DMS 273 treated with DMSO at 0.1 percent for 48 hours (cell line): ENCODE measurements at regions not wholly inside any gene's neighbourhood (a gene's known extent, or its start where the extent isn't known, plus 50 kb on each side); places are given as distances from the start of the nearest gene placed in this dataset.

Experiments used
- DNase-seq: peaks from one replicate; lab custom pipeline; 2025; lab: John Stamatoyannopoulos, UW

GRCh38 chr4:62135565-62136156 lies 935.5 kb downstream of the ADGRL3 start:
- DNase-seq: no peak

GRCh38 chr4:62133977-62134376 lies 933.9 kb downstream of the ADGRL3 start:
- no peak for DNase-seq

DNA sequence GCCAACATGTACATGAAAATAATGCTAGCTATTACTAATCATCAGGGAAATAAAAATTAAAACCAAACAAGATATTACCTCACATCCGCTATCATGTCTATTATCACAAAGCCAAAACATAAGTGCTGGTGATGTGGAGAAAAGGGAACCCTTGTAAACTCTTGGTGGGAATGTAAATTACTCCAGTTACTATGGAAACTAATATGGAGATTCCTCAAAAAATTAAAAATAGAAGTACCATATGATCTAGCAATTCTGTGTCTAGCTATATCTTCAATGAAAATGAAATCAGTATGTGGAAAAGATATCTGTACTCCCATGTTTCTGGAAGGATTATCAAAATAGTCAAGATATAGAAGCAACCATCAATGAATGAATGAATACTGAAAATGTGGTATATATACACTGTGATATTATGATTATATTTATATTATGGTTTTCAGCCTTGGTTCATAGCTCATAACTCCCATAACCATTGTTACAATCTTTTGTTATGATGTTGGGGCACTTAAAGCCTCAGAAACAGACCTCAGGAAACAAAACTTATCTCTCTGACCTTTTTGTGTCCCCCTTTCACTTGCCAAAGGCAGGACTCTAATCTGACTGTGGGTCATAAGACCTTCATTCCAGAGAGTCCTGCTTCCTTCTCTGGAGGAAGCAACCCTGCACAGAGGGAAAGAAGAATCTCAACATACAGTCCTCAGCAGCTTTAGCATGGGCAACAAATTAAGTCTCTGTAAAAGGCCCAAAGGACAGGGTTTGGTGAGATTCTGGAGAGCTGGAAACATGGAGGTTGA lies 933.2 kb downstream of the ADGRL3 start:
- no peak for DNase-seq

DNA sequence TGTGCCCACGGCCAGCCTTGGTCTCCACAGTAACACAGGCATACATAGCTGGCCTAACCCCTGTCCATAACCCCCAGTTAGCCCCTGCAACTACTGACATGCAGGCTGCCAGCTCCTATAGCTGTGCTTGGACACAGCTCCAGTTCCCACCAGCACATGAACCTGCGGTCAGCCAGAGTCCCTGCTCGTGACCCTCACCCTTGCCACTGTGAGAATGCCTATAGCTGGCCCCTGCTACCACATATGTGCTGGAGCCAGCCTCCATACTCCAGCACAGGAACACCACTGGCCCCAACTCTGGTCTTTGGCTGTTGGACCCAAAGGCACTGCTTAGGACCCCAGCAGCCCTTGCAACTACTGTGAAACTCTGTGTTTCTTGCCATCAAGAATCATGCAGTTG lies 930.9 kb downstream of the ADGRL3 start:
- DNase-seq: no peak

DNA sequence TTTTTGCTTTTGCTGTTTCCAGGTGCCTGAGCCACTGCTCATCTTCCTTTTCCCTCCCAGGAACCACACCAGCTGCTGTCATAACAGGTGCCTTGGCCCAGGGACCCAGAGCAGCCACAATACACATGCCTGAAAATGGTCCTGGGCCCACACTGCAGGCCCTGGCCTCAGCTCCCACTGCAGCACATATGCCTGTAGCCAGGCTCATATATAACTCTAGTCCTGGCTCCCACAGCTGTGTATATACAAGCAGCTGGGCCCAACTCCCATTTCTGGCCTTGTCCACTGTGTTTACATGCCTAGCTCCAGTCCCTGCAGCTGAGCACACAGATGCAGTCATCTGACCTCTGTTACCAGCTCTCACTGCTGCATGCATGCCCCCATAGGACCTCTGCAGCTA lies 930.5 kb downstream of the ADGRL3 start:
- DNase-seq: no peak

- DNase-seq: no peak
Observed at GRCh38 chr4:62130230-62130629, 930.1 kb downstream of the ADGRL3 start.
